HG02610 (cell line): ENCODE measurements at regions not wholly inside any gene's neighbourhood (a gene's known extent, or its start where the extent isn't known, plus 50 kb on each side); places are given as distances from the start of the nearest gene placed in this dataset.
"Not testable (repeated sequence)": the region's sequence is repeated elsewhere in the genome, so short reads cannot be mapped to it uniquely, and the experiment has no call there.

ENCODE experiments used
- ATAC-seq: cut with Tn5 transposase; IDR thresholded peaks from one replicate; pipeline ENCODE4 v1.9.1; 2021; ENCODE audit warnings: mild to moderate bottlenecking, moderate library complexity; ENCODE audit not compliant: unreplicated experiment

DNA sequence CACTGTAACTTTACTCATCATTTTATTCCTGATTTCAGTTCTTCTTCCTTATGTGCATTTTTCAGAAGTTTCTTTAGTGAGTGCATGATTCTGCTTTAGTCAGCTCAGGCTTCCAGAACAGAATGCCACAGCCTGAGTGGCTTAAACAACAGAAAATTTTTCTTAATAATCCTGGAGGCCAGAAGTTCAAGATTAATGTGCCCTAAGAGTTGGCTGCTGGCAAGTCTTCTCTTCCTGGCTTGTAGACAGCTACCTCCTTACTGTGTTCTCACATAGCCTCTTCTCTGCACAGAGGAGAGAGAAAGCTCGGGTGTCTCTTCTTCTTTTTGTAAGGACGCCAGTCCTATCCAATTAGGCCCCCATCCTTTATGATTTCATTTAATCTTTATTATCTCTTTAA lies 443.1 kb upstream of the RGS17 start:
- ATAC-seq: no peak

DNA sequence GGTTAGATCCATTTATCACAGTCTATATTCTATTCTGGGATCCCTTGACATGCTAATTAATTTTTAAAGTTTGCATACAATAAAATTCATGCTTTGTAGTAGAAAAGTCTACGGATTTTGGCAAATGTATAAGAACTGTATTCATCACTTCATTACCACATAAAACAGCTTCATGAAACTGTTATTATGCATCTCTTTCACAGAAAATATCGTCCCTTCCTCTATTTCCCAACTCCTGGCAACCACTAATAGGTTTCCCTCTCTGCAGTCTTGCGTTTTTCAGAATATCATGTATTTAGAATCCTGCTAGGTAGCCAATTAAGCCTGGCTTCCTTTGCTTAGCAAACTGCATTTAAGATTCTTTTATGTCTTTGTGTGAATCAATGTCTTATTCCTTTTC lies 441.3 kb upstream of the RGS17 start:
- no peak for ATAC-seq

DNA sequence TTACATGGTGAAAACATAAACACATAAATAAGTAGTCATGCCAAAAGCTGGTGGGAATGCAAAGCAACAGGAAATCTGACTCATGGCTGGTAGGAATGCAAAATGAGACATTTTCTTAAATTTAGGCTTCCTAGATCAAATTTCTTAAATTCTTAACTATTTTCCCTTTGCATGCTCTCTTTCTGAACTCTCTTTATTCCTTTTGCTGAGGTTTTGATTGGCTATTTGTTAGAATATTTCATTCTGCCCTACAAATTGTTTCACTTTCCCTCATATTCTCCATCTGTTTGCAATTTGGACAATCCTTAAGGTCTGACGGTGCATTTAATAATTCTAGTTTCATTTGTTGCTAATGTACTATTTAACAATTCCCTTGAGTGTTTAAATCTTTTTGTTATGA lies 437.5 kb upstream of the RGS17 start:
- no peak for ATAC-seq

DNA sequence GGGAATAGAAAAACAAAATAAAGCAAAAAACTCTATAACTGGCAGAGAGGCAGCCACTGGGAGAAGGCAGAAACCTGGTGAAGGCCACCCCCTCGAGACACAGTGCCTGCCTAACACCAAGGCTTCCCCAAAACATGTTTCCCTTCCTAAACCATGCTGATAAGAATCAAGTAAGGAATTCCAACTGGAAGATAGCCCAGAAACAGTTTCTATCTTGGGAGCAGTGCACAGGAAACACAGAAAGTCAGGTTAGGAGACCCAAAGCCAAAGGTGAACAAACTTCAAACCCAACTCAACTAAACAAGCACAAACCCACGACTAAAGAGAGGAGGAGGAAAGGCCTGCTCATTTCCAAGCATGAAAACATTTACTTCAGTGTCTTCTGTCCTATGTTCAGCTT lies 433.7 kb upstream of the RGS17 start:
- ATAC-seq: no peak

DNA sequence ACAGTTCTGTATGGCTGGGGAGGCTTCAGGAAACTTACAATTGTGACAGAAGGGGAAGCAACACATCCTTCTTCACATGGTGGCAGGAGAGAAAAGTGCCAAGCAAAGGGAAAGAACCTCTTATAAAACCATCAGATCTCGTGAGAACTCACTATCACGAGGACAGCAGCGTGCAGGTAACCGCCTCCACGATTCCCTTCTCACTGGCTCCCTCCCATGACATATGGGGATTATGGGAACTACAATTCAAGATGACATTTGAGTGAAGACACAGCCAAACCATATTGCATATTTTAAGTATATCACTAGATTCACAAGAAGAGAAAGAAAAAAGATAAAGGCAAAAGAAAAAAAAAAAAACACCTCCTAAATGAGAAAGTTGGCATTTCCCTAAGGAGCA lies 431.9 kb upstream of the RGS17 start:
- no peak for ATAC-seq

DNA sequence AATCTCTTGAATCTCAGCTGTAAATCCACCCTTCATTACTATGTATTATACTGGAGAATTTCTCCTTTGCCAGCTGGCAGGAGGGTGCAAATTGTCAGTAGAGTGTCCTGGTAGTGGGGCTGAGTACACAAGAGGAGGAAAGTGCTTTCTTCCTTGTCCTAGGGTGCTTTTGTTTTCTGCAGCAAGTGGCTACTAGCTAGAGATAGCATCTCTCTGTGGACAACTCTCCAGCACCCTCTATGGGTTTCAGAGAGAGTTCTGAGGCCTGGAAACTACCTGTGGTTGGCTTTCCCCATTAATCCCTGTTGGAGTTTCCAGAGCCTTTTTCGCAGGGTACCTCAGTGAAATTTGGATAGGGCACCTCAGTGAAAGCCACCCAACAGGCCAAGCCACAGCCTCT lies 422.5 kb upstream of the RGS17 start:
- no peak for ATAC-seq

DNA sequence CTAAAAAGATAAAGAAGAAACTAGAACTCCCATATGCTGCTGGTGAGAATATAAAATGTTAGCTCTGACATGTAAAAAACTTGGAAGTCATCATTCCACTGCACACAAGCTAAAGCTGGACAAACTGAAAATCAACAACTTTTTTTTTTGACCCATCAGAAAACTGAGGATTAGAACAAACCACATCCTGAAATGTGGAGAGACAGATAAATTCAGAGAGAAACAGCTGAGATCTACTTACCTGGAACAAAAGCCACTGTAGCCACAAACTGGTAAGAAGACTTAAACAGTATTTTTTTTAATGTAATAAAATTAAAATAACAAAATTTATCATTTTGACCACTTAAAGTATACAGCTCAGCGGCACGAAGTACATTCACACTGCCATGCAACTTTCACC lies 408.5 kb upstream of the RGS17 start:
- no peak for ATAC-seq

DNA sequence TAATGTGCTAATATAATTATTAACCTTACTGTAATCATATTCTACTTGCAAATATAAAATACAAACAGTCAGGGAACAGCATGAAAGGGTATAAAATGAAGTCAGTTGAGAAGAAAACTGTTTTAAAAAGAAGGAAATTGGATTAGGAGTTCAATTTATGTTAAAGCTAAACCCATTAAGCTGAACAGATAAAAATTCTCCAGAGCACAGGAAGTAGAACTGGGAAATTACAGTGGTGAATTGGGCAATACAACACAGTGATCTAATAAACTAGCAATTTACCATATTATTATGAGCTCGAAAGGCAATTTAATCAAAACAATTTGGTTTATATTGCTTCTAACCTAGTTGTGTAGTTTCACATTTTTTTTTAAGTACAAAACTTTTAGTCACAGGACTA lies 407.4 kb upstream of the RGS17 start:
- ATAC-seq: no peak

DNA sequence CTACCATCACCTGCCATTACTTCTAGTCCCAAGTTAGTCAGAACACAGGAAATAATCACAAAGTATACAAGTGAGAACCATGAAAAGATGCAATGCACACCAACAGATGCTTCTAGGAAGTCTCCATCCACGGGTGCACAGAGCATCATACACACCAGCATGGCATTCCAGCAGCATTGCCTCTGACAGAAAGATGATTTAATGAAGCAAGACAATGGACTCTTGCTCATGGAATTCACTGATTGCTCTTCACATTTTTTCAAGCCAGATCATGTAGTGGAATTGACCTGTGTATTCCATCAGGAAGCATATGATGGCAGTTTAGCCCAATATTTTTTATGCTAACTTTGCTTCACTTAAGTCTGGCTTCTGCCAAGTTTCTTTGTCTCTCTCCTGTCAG lies 406.3 kb upstream of the RGS17 start:
- ATAC-seq: no peak

DNA sequence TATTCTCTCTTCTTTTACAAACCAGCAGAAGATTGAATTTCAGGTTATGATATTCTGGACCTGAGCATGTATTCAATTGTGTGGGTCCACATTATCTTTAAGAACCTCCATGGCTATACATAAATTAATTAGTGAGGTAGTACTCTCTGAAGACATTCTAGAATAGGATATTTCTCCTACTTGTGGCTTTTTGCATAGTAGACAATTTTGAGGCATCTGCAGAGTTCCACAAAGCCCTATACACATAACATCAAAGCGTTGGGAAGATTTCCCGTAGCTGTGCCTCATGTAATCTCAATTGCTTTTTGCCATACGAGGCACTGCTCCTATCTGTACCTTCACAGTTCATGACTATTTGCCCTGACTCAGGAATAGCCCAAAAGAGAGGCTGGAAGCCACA lies 395.4 kb upstream of the RGS17 start:
- ATAC-seq: no peak

DNA sequence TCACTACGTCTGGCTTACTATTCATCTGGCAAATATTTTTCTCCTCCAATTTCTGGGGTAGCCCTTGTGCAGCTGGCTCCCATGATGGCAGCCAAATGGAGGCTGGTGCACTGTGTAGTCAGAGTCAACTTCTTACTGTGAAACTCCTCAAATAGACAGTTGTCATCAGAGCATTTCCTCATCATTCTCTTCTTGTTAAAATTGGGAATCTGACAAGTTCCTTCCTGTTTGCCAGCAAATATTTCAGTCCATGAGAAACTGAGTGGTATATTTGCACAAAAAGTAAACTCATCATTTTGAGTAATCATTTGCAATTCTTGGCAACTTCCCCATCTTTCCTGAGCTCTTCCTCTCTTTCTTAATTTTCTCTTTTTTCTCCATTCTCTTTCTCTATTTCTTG lies 394.9 kb upstream of the RGS17 start:
- no peak for ATAC-seq

DNA sequence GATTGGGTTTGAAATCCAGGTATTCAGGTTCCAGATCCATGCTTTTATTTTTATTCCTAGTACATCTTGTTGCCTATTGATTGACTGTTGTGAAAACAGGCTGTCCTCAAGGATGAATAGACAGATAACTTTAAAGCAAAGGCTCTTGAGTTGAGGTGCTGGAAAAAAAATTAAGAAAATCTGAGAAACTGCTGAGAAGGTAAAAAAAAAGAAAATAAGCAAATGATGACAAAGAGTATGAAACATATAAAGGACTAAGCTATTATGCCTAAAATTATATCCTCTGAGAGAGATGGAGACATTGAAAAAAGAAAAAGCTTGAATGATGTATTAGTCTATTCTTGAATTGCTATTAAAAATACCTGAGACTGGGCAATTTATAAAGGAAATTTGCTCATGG lies 392.3 kb upstream of the RGS17 start:
- ATAC-seq: no peak

DNA sequence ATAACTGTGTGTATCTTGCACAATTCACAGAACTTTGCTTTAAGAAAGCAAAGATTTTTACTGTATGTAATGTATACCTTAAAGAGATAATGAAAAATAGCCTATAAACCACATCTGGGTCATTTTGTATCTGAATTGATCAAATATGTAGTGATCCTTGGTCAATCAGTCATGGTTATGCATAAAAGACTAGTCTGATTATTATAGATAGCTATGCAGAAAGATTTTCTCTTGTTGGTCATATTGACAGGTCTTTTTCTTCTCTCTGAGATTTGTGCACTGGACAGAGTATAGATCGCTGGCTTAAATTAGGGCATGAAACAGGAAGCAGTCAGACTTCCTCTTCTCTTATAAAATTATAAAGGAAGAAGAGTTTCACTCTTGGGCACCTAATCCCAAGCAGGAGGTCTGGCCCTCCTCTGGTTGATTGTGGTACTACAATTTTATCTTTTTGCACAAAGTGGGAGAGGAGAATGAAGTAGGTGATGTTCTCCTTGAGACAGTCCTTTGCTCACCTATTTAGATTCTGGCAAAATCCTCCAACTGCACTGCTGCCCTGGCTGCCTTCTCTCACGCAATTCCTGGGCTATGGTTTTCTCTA lies 380.9 kb upstream of the RGS17 start:
- peak; percentile 86 for ATAC-seq

DNA sequence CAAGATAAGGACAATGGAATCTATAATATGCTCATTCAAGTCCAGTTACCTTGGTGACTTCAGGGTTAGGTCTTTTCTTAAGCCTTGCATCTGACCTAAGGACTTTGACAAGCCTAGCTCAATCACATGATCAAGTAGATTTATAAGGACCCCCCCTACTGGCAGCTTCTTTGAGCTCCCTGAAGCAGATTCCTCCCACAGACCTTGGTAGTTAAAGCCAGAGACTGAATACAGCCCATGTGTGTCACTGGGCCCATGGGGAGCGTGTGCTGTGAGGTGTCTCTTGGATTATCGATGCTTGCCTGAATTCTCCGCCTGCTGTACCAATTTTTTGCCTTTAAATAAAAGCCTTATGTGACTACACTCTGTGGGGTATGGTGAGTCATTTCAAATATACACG lies 372.7 kb upstream of the RGS17 start:
- peak; percentile 49 for ATAC-seq

DNA sequence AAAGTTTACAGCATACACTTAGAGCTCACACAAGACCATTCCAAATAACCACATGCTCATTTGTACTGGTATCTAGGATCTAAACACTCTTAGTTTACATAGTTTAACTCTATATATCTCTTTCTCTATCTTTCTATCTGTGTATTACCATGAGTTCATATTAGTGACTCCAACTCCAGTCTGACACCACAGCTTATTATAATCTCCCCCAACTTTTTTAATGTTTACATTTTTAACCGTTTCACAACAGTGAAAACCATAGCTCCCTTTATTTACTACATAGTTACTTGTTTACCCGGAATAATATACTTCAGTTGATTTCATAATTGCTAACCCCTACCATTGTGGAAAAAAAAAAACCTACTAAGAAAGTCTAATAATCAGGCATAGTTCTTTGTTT lies 362.4 kb upstream of the RGS17 start:
- no peak for ATAC-seq

DNA sequence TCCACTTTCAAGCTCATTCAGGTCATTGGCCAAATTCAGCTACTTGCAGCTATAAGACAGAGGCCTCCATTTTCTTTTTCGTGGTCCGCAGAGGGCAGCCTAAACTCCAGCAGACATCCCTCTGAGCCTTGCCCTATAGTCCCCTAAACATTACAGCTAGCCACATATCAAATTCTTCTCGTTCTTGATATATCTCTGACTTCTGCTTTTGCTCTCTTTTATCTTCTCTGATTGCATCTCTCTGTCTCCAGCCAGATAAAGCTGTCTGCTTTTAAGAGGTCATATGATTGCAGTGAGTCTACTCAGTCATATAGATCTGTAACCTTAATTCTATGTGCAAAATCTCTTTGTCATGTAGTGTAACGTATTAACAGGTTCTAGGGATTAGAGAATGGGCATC lies 358.4 kb upstream of the RGS17 start:
- ATAC-seq: no peak

DNA sequence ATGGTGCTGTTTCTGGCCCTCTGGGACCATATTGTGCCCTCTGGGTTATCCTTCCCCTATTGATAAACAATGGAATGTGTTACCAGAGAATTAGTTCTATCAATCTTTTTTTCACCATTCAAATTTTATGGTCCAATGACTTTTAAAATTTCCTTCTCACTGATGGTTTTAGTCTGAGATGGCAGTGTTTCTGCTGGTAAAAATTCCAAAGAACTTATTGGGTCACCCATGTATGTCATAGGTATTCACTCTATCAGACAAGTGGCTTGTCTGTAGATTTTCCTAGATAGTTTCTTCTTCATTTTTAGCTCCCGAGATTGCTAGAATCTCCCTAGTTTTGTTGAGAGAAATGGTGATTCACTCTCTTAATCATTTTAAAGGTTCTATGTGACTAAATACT lies 357.2 kb upstream of the RGS17 start:
- ATAC-seq: no peak

DNA sequence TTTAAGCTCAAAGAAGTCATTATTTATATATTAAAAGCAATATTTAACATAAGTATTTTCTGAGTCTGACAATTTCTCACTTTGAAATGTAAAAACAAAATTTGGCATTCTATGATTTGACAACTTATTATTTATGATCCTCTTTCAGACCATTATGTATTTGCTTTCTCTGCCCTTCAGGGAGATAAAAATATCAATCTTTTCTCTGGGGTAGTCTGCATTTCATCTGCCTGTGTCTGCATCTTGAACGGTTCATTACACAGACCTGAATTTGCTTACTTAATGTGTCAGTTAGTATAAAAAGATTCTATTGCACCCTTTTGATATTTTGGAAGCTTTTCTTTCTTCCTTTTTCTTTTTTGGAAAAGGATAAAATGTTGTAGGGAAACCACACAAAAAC lies 354.0 kb upstream of the RGS17 start:
- no peak for ATAC-seq

DNA sequence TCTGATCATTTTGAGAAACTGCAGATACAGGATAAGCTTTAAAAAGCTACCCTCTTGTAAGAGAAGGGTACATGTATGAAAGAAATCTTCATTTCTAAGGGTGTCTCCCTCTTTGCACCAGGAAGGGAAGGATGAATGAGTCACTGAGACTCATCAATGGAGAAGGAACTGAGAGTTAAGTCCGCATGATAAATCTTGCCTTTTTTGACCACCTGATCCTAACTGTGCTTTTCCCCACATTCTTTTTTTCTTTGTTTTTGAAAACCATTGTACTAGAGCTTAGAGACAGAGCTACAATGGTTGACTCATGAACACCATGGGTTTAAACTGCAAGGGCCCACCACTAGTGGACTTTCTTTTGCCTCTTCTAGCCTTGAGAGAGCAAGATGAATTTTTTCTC lies 353.0 kb upstream of the RGS17 start:
- ATAC-seq: no peak

DNA sequence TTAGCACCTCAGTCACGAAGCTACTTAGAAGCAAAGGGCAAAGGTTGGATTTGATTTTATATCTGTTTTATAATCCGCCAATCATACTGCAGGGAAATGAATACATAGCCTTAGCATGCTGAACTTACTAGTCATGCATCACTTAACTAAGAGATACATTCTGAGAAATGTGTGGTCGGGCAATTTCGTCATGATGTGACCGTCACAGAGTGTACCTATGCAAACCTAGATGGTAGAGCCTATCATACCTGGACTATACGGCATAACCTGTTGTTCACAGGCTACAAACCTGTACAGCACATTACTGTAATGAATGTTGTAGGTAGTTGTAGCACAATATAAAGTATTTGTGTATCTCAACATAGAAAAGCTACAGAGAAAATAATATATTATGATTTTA lies 345.2 kb upstream of the RGS17 start:
- no peak for ATAC-seq

DNA sequence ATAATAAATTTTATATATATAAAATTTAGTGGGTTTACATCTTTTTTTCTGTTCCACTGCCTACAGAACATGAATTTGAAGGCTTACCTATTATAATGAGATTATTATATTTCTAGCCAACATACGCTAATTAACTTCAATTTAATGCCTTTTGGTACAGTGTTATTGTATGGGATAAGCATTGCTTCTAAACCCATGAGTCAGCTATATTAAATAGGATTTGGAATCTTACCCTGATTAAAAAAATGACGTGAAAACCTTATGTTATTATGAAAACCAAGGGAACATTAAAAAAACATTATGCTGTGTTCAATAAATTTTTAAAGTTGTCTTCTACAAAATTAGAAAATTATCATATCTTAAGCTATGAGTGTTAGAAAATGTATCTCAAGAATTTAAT lies 334.0 kb upstream of the RGS17 start:
- ATAC-seq: no peak

DNA sequence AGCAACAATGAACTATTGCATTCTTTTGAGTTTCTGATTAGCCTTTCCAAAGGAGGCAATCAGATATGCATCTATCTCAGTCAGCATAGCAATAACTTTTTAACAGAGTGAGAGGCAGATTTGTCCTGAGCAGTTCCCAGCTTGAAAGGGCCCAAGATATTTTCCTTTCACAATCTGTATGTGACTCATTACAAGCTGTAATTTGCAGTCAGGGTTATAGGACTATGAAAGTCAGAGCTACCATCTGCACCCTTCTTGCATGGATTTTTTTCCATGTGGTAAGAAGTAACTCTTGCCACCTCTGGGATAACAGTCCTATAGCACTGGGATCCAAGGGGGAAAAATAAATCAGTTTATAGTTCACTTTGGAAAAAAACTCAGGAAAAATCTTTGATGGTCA lies 318.2 kb upstream of the RGS17 start:
- no peak for ATAC-seq

DNA sequence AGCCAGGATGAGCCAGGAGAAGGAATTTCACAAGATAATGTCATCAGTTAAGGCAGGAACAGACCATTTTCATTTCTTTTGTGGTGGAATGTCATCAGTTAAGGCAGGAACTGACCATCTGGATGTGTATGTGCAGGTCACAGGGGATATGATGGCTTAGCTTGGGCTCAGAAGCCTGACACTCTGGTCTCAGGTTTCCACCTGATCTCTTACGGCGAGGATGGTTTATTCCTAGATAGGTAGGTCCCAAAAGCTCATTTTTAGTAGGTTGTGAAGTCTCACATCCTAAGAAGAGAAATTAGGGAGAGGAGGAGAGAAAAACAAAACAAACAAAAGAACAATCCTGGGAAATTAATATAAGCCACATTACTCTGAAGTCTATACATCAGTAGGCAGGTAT lies 311.7 kb upstream of the RGS17 start:
- ATAC-seq: not testable (repeated sequence)

DNA sequence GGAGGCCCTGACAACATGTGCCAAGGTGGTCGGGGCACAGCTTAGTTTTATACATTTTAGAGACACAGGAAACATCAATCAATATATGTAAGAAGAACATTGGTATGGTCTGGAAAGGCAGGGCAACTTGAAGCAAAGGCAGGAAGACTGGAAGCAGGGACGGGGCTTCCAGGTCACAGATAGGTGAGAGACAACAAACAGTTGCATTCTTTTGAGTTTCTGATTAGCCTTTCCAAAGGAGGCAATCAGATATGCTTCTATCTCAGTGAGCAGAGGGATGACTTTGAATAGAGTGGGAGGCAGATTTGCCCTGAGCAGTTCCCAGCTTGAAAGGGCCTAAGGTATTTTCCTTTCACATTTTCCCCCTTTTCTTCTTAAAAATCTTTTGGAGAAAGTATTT lies 311.0 kb upstream of the RGS17 start:
- ATAC-seq: no peak
